ENCODE measurements at regions not wholly inside any gene's neighbourhood (a gene's known extent, or its start where the extent isn't known, plus 50 kb on each side); places are given as distances from the start of the nearest gene placed in this dataset.

DNA sequence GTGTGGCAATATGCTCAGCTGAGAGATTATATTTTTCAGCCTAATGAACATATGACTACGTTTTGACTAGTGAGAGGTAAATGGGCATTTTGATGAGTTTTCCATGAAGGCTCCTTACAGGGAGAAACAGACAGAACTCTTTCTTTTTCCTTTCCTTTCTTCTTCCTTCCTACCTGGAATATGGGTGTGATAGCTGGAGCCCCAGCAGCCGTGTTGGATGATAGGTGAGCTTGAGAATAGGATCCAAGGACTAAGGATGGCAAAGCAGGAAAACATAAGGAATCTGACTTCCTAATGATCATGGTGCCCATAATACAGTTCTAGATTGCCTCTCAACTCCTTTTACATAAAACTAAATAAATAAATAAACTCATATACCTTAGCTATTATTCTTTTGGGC is 124.0 kb downstream of the MAIP1 start:
- Mint-ChIP-seq H3K36me3 (ENCODE audit: low read depth) (no peaks in the 10 kb centered on the region), H3K4me1 (ENCODE audit: low read depth) (no peaks in the 10 kb centered on the region), H3K27me3 (peaks cover 6% of the 10 kb centered on the region), H3K27ac (no peak overlapping the region), H3K4me3 (no peak overlapping the region), H3K9me3 (no peaks in the 10 kb centered on the region)
- no peak for TF ChIP-seq CTCF (IDR thresholded peaks at IDR 0.05)
- ATAC-seq (no peak), DNase-seq (no peak)
- ChIA-PET CTCF (interaction anchor here (0.6 kb wide), 1 partner anchor 94 kb away, joined by 4 read pairs; no protein-coding TSS in a partner anchor), POLR2A (no interaction called here)
- intact Hi-C loops (cut with micrococcal nuclease) = no loop called here

DNA sequence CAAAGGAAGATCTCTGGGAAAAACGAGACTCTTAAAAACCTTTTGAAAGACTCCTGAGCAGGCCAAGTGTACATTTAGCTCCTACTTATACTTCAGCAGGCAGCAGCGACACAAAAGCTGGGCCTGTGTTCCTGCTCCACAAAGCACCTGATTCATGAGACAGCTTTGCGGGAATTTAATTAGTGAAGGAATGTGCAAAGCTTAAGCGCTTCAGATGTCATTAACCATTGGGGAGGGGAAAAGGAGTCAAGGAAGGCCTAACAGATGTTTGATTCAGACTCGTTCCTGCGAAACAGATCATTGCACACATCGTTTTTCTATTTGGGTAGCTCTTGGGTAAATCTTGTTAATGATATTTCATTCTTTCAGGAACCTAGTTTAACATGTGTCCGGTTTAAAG is 125.9 kb downstream of the MAIP1 start:
- no peak for ATAC-seq
- Mint-ChIP-seq H3K27ac (no peak overlapping the region), H3K36me3 (ENCODE audit: low read depth) (no peaks in the 10 kb centered on the region), H3K4me3 (no peak overlapping the region), H3K9me3 (no peaks in the 10 kb centered on the region), H3K27me3 (peaks cover 6% of the 10 kb centered on the region), H3K4me1 (ENCODE audit: low read depth) (no peaks in the 10 kb centered on the region)
- intact Hi-C loops (cut with micrococcal nuclease) = no loop called here
- no peak for DNase-seq
- CTCF ChIA-PET = no interaction called here
- POLR2A ChIA-PET = no interaction called here
- TF ChIP-seq CTCF (IDR thresholded peaks at IDR 0.05) = no peak

DNA sequence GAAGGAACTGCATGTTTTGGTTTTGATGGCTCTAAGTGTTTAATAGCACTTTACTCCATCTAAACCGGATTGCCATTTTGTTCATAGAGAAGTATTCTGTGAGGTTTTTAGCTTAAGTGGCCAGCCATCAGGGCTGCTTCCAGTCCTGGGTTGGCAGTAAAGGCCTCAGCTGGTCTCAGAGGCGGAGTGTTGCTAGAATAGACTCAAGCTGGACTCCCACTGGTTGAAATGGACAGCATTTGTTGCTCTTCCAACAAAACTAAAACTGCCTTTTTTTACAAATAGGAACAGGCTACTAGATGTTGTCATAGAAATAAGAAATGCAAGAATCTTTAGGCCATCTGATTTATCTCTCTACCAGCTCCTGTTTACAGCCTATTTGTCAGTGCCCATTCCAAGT is 126.4 kb downstream of the MAIP1 start:
- no peak for ATAC-seq
- CTCF ChIA-PET = no interaction called here
- H3K36me3 Mint-ChIP-seq (ENCODE audit: low read depth) = no peaks in the 10 kb centered on the region

GRCh38 chr2:200084036-200084435 is 128.7 kb downstream of the MAIP1 start:
- Mint-ChIP-seq H3K4me3 (no peak overlapping the region), H3K27ac (no peak overlapping the region), H3K36me3 (ENCODE audit: low read depth) (no peaks in the 10 kb centered on the region), H3K9me3 (no peaks in the 10 kb centered on the region), H3K4me1 (ENCODE audit: low read depth) (no peaks in the 10 kb centered on the region), H3K27me3 (peaks cover 5% of the 10 kb centered on the region)
- TF ChIP-seq CTCF (IDR thresholded peaks at IDR 0.05) = no peak
- ChIA-PET CTCF (interaction anchor here (1.8 kb wide), 1 partner anchor 98 kb away, joined by 6 read pairs; no protein-coding TSS in a partner anchor), POLR2A (no interaction called here)
- DNase-seq (no peak), ATAC-seq (no peak)
- intact Hi-C loops (cut with micrococcal nuclease) = no loop called here

More for the DNA sequence above, 126.4 kb downstream of the MAIP1 start:
- intact Hi-C loops (cut with micrococcal nuclease) = no loop called here
- Mint-ChIP-seq H3K27ac (no peak overlapping the region), H3K4me3 (no peak overlapping the region), H3K27me3 (peaks cover 6% of the 10 kb centered on the region), H3K4me1 (ENCODE audit: low read depth) (no peaks in the 10 kb centered on the region), H3K9me3 (no peaks in the 10 kb centered on the region)
- POLR2A ChIA-PET = no interaction called here
- no peak for TF ChIP-seq CTCF (IDR thresholded peaks at IDR 0.05)
- no peak for DNase-seq

- no peaks in the 10 kb centered on the region for H3K36me3 Mint-ChIP-seq (ENCODE audit: low read depth)
- H3K27me3 Mint-ChIP-seq = peaks cover 8% of the 10 kb centered on the region
- ChIA-PET POLR2A (no interaction called here), CTCF (no interaction called here)
- intact Hi-C loops (cut with micrococcal nuclease) = no loop called here
- DNase-seq (no peak), ATAC-seq (no peak)
- TF ChIP-seq CTCF (IDR thresholded peaks at IDR 0.05) = no peak
- H3K9me3 Mint-ChIP-seq = no peaks in the 10 kb centered on the region
- no peaks in the 10 kb centered on the region for H3K4me1 Mint-ChIP-seq (ENCODE audit: low read depth)
- no peak overlapping the region for H3K27ac Mint-ChIP-seq
- H3K4me3 Mint-ChIP-seq = no peak overlapping the region
Measured at GRCh38 chr2:200086911-200087310, 131.5 kb downstream of the MAIP1 start.

Measured in activated CD8-positive, alpha-beta T cell treated with anti-CD3 and anti-CD28 coated beads for 36 hours (primary cell).